NCI-H510A (cell line): ENCODE measurements at regions not wholly inside any gene's neighbourhood (a gene's known extent, or its start where the extent isn't known, plus 50 kb on each side); places are given as distances from the start of the nearest gene placed in this dataset.
A peak's percentile ranks its signal among the peaks of the same experiment; 100 is the strongest.

ENCODE experiments used
- DNase-seq: peaks from one replicate; lab custom pipeline; 2025; lab: John Stamatoyannopoulos, UW

DNA sequence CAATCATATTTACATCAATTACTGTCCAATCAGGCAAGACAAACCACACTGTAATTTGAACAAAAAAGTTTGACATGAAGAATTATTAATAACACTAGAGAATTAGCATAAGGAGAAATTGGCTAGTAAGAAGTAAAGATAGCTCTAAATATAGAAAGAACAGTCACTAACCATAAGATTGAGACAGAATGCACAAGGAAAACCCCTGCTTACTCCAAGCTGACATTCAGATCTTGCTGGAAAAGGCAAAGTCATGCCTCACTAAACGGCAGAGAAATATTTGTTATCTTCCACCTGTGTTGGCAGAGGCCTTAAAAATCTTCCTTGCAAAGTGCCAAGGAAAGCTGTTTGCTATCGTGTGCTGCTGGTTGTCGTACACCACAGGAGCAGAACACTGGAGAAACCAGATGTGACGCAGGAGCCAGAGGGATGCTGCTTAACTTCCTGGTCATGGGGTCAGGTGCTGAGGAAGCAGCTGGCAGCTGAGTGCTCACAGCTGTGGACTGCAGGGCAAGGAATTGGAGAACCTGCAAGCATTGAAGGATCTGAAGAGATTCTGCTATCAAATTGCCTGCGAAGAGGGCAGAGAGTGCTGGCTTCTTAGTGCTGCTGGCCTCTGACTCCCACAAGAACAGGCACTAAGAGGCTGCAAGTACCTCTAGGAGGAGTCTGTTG is 1323.3 kb downstream of the LRFN5 start:
- DNase-seq, result peak; percentile 63

DNA sequence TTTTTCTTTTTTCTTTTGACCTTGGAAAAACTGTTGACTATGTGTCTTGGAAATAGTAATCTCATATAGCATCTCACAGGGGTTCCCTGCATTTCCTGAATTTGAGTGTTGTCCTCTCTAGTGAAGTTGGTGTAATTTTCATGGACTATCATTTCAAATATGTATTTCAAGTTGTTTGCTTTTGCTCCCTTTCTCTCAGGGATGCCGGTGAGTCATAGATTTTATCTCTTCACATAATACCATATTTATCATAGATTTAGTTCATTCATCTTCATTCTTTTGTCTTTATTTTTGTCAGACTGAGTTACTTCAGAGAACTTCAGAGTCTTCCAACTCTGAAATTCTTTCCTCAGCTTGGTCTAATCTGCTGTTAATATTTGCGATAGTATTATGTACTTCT is 1320.6 kb downstream of the LRFN5 start:
- no peak for DNase-seq

DNA sequence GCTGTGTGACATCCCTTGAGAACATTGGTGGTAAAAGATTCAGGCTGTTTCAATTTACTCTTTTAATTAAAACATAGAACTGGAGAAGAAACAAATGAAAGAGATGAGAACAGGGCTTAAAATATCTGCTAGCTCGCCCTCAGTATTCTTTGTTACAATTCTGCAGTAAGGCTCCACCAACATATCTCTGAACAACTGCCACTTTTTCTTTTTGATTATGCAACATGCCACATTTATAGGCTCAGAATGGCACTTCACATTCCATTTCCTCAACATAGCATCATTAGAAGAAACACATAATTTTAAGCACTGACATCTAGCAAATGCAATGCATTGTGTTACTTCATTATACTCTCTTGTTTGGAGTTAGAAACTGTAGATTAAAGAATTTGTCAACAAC is 1315.2 kb downstream of the LRFN5 start:
- DNase-seq, result no peak

DNA sequence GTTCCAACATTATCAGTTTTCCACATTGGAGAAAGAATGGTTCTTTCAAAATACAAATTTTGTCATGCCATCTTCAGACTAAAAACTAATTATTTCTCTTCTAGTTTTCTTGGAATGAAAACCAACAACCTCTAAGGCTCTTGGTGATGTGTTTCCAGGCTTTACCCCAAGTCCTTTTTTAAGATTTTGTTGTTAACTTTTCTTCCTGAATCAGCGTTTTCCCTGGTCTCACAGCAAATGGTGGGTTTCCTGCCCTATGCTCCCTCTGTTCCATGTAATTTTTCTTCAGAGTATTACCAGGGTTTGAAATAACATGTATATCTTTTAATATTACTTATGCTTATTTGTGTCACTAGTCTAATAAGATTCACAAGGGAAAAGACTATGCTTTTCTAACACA is 1311.9 kb downstream of the LRFN5 start:
- no peak for DNase-seq

DNA sequence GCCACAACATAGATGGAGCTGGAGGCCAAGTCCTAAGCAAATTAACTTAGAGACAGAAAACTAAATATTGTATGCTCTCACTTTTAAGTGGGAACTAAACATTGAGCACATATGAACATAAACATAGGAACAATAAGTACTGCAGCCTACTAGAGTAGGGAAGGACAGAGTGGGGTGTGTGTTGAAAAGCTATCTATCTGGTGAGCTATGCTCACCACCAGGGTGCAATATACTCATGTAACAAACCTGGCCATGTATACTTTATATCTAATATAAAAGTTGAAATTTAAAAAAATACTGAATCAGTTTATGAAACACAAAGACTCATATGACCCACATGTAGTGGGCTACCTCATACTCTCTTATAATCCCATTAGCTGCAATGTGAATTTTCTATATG is 1305.0 kb downstream of the LRFN5 start:
- no peak for DNase-seq

DNA sequence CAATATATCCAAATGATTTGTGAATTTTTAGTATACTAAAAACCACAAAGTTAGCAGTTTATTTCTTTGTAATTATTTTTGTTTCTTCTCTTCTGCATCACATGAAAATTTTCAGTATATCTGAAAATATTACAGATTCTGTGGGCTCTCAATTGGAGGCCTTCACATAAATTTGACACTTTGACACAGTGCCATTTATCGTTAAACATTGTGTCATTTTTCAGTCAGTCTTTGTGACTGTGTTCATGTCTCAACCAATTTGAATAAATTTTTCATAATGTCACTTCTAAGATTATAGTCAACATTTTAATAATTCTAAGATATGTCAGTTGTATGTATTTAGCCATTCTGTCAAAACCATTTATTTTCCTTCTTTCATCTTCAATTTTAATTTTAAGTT is 1303.0 kb downstream of the LRFN5 start:
- DNase-seq, result no peak

DNA sequence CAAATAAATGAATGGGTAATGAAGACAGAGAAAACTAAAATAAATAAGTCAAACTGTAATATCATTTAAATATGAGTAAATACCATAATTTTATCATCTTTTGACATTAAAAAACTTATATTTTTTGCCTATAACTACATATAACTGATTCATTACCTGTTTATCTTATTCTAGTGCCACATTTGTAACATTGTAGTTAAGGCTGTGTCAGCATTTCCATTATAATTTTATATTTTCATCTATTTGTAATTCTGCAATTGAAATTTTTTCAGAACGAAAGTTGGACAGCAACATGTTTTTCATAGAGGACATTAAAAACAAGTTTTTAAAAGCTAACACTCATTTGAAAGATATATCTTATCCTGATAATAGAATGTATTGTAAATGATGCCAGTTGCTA is 1286.5 kb downstream of the LRFN5 start:
- DNase-seq, result no peak

DNA sequence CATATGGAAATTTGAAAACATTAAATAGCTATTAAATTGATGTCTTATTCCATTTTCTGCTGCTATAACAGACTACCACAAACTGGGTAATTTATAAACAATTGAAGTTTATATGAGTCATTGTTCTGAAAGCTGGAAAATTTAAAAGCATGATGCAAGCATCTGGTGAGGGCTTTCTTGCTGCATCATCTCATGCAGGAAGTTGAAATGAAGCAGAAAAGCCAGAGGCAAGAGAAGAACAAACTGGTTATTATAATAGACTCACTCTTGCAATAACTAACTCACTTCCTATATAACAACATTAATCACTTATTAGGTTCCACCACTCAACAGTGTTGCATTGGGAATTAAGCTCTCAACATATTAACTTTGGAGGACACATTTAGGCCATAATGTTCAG is 1277.4 kb downstream of the LRFN5 start:
- no peak for DNase-seq

DNA sequence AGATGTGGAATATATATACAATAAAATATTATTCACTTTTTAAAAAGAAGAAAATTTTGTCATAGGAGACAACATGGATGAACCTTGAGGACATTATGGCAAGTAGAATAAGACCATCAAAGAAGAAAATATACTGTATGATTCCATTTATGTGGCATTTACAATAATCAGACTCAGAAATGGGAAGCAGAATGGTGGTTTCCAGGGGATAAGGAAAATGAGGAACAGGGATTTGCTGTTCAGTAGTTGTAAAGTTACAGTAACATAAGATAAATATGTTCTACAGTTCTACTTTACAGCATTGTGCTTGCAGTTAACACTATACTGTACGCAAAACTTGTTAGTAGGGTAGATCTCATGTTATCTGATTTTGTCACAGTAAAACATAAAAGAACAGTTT is 1271.0 kb downstream of the LRFN5 start:
- DNase-seq, result no peak

DNA sequence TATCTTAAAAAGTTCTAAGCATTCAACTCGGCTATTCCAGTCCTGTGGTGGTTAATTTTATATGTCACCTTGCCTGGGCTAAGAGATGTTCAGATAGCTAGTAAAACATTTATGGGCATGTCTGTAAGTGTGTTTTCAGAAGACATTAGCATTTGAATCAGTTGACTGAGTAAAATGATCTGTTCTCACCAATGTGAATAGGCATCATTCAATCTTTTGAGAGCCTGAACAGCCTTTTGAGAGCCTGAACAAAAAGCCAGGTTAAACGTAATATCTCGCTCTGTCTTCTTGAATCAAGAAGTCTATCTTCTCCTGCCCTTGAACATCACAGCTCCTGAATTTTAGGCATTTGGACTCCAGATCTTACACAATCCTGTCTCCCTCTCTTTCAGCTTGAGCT is 1266.1 kb downstream of the LRFN5 start:
- DNase-seq, result no peak

DNA sequence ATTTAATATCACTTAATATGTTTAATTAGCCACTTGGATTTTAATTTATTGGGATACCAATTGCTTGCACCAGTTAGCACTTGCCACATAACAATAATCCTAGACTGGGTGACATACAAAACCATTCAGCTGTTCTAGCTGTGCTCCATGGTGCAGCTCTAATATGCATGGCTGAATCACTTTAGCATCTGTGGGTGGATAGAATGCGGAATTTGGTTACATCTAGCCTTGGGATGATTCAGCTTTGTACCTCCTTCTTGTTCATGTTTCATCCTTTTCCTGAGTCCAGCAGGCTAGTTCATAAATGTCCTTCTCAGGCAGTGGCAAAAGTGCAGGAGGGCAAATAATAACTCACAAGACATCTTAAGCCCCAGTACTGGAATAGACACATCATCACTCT is 1263.0 kb downstream of the LRFN5 start:
- no peak for DNase-seq

DNA sequence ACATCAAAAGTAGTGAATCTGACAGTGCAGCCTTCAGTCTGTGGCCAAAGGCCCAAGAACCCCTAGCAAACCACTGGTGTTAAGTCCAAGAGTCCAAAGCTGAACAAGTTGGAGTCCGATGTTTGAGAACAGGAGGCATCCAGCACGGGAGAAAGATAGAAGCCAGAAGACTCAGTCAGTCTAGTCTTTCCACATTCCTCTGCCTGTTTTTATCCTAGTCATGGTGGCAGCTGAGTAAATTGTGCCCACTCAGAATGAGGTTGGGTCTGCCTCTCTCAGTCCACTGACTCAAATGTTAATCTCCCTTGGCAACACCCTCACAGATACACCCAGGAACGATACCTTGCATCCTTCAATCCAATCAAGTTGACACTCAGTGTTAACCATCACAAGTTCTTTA is 1255.4 kb downstream of the LRFN5 start:
- no peak for DNase-seq

DNA sequence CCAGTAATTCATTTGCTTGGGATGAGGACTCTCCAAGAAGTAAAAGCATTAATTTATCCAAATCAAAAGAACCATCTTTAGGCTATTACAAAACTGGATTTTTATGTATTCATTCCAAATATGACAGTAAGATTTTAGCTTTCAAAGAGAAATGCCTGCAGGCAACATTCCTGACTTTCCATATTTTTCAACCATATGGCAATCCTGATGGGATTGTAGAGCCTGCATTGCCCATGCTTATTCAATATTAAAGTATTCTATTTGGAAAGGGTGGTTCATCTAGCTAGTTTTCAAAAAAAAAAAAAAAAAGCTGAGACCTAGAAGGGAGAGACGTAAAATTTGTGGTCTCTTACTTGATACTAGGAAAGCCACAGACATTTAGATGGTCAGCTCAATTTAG is 1253.7 kb downstream of the LRFN5 start:
- no peak for DNase-seq

DNA sequence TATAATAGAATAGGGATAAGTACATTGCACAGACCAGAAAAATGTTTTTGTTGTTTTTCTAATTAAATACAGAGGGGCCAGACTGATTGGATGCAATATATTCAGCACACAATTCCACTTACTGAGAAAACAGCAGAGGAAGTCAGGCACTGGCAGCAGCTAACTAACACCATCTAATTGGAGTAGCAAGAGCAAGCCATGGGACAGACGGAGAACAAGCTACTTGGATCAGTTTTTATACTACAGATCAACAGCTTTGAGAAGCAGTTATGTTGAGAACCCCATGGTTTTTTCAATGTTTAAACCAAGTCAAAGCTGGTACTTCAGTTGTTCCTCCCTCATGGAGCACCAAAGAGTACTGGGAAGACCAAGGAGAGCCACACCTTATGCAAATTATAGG is 1249.4 kb downstream of the LRFN5 start:
- DNase-seq, result no peak

DNA sequence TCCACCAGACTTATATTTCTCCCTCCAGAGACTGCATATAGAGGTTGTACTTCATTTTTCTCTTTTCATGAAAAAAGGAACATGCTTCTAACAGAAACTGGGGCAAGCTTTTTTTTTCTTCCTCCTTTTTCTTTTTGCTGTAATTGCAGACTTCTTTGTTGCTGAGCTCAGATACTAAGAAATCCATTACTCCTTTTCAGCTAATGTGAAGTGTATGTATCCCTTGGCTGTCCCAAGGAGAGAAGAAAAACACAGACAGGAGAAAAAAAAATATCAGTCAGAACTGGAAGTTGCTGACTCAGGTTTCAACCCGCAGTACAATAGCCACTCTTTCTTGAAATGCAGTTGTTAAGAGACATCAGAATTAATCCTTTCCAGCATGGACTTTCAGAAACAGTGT is 1248.4 kb downstream of the LRFN5 start:
- DNase-seq, result no peak

DNA sequence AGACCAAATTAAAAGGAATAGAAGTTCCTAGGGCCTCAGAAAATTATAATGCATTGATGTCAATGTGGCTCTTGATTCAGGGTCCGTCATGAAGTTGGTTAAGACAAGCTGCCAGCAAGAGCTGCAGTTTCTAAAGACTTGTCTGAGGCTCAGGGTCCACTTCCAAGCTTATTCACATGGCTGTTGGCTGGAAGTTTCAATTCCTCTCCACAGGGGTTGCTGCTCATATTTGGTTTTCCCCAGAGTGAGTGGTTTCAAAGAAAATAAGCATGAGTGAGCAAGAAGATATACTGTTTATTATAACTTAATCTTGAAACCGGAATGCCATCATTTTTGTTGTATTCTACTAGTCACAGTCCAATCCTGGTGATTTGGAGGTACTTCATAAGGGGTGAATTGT is 1247.4 kb downstream of the LRFN5 start:
- DNase-seq, result no peak

DNA sequence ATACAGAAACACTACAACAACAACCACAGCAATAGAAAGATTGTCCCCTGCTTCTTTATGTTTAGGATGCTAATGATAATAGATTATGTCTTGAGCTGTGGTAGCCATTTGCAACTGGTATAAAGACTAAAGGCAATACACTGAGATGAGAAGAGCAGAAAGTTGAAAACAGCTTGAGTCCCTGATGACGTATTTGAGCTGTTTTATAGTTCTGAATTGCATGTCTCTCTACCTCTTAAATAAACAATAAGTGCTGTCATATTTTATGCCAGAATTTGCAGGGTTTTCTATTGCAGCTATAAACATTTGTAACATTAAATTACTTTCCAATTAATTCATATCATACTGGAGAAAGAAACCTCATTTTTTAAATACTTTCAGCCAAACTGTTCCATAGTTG is 1242.0 kb downstream of the LRFN5 start:
- DNase-seq, result no peak

DNA sequence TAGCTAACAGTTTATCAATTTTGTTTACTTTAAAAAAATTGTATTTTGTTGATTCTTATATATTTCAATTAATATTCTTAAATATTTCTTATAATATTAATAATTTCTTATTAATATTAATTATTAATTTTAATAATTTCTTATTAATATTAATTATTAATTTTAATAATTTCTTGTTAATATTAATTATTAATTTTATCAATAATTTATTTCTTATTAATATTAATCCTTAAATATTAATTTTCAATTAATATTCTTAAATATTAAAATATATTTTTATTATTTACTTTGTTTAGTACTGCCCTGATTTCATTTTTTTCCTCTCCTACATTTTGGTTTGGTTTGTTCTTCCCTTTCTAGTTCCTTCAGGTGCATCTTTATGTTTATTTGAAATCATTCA is 1208.1 kb downstream of the LRFN5 start:
- no peak for DNase-seq

DNA sequence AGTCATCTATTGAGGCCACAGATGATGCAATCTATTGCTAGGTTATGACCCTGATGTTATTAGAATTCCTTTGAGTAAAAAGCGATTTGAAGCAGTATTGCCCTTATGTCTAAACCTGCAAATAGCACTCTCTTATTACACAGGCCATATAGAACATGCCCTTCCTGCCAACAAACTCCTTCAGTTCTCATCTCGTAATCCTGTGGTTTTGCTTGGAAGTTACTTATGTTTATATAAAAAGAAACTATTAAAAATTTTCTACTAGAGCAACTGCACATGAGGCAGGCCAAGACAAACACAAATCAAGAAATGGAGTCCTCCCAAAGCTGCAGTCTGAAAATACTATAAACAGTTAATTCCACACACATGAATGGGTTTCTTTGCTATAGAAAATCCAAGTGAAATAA is 1200.2 kb downstream of the LRFN5 start:
- DNase-seq, result no peak

DNA sequence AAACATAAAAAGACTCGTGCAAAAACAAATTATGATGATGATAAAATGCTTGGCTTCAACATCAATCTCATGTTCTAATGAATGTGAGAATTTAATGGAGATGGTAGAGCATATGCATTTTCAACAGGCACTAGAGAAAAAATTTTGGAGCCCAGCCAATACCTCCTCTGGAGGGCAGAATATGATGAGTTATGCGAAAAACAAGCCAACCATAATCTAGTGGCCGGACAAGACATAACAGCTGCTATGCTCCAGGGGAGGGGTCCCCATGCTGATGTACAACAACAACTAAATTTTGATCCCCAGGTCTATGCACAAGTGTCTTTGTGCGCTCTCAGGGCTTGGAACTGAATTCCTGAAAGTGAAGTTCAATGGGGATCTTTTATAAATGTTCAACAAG is 1197.5 kb downstream of the LRFN5 start:
- peak; percentile 19 for DNase-seq

DNA sequence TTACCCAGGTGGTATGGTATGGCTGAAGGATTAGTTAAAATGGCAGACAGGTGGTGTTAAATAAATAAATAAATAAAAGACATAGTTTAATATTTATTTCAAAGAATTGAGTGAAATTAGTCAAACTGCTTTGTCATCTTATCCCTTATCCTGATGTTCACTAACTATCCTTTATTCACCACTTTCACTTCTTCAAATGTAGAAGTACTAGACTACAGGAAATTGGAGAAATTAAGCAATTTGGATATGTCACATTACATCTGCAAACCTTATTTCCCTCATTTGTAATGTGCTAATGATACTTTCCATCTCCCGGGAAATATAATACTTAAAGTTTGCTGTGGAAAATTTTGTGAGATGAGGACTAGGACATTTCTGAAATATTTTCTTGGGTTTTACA is 1195.7 kb downstream of the LRFN5 start:
- no peak for DNase-seq

DNA sequence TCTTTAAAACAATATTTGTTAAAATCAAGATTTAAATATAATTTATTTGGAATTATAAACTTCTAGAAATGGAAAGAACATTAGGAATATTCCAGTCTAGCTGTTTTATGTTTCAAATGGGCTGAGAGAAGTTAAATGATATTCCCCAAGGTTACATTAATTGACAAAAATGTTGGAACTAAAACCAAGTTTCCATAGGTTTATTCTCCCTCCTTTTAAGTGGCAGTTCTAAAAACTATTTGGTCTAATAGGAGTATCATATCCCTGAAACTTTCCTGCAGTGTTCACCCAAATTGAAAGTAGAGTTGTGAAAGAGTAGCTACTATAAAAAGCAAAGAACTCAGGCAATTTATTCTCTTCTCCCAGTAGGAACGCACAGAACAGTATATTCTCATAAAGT is 1185.5 kb downstream of the LRFN5 start:
- DNase-seq, result no peak

DNA sequence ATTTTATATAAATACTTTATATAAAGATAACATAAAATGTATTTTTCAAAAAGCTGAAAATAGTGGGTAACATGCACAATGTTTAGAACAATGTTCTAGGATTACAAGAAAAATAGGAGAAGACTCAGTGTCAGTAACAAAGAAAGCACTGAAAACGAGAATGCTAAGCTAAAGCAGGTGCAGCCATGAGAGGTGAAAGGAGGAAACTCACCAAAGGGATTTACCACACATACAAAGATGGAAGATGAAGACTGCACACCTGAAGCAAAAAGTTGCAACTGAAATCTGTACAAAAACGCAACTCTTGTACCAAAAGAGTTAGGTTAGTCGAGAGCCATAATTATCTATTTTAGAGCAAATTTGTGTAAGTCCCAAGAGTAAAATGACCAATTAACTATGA is 1176.1 kb downstream of the LRFN5 start:
- DNase-seq, result no peak

DNA sequence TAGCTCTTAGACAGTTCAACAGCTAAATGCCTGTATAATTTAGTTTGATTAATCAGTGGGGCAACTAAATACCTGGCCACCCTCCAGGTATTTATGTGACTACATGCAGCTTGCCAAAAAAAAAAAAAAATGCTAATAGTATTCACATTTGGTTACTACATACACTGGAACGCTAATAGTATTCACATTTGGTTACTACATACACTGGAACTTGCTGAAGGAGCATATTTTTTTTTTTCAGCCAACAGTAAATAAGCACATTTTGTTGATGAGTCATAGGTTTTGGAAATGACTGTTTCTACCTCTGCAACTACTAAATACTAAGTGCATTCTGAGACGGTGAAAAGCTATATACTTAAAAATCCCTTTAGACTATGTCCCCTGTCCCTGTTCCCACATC is 1172.3 kb downstream of the LRFN5 start:
- DNase-seq, result no peak

DNA sequence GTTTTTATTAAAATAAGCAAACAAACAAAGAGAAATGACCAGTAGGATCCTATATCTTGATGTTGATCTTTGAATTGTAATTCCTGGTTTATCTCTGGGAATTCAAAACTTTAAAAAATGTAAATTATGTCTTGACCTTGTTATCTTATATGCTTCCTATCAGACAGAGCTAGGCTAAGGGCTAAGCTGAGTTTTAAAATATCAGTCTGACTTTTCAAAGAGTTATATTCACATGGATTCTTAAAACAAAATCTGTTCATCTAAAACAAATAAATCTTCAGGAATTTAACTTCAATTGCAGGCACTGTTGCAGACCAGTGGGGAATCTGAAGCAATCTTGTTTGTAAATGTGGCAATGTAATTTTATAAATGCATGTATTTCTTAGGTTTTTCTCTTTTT is 1144.1 kb downstream of the LRFN5 start:
- no peak for DNase-seq
